Kidney tubule cell (primary cell): ENCODE measurements at regions not wholly inside any gene's neighbourhood (a gene's known extent, or its start where the extent isn't known, plus 50 kb on each side); places are given as distances from the start of the nearest gene placed in this dataset.

Experiments
- DNase-seq: peaks from one replicate; pipeline ENCODE4 v3.0.0-alpha.2; 2018; ENCODE audit warnings: low spot score

DNA sequence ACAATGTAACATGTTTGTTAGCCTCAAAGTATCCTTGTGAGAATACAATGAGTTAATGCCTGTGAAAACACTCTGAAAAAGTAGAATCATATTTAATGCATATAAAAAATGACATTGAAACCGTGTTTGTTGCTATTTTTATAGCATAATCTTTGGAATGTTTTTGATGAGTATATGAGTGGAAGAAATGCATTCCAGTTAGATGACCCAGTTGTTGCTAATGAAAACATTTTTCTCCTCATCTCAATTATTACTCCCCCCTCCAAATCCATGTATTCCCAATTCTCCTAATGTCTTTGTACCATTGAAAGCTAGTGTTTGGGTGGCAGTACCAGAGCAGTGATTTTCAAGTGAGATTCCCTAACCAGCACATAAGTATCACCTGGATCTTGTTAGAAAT is 67.1 kb upstream of the DSEL start:
- no peak for DNase-seq

- no peak for DNase-seq
Observed at GRCh38 chr18:67582488-67582887, 66.0 kb upstream of the DSEL start.

GRCh38 chr18:67581178-67581577 is 64.7 kb upstream of the DSEL start:
- no peak for DNase-seq

GRCh38 chr18:67577386-67577785 is 60.9 kb upstream of the DSEL start:
- DNase-seq, result no peak

DNA sequence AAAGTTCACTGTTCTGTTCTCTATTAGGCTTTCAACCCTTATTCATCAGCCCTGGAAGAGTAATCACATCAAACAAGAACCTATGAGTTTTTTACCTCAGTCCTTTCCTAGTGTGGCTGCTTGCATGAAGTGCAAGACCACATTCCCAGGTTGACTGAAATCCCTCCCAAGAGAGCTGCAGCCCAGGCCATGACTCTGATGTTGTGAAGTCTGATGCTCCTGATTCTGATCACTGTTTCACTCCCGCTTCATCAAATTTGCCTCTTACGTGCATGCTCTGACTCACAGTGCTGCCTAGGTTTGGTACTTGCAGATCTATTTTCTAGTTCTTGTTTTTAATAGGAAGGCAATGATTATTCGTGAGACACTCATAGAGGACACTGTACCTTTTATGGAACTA is 58.2 kb upstream of the DSEL start:
- DNase-seq, result peak; percentile 4

- no peak for DNase-seq
Observed at GRCh38 chr18:67568166-67568565, 51.6 kb upstream of the DSEL start.
